AG04450 (cell line): ENCODE measurements at regions not wholly inside any gene's neighbourhood (a gene's known extent, or its start where the extent isn't known, plus 50 kb on each side); places are given as distances from the start of the nearest gene placed in this dataset.

Experiments
- CTCF ChIA-PET: fragments of 300-600, 350-600 bp; formaldehyde crosslinking; extraction: SDS; loops from one replicate; lab custom pipeline; 2022; ENCODE audit warnings: antibody characterized with exemption, inconsistent platforms; lab: Charles Lee
- POLR2A ChIA-PET: fragments of 350-600 bp; formaldehyde crosslinking; extraction: SDS; loops from one replicate; lab custom pipeline; 2021; ENCODE audit warnings: antibody characterized with exemption, inconsistent platforms; lab: Yijun Ruan, JAX
- DNase-seq: peaks from one replicate; pipeline ENCODE4 v3.0.0-alpha.2; 2011; ENCODE audit warnings: low read depth, low spot score
- H3K27ac ChIP-seq: one replicate; pipeline ENCODE4 v1.5.1; 2012; ENCODE audit warnings: low read depth, low read length, control low read depth
- H3K27me3 ChIP-seq: one replicate; pipeline ENCODE4 v1.6.0; 2012; ENCODE audit warnings: low read length; ENCODE audit not compliant: control insufficient read depth, insufficient read depth
- H3K4me3 ChIP-seq: 2 replicates; pipeline ENCODE4 v1.5.1; 2011; ENCODE audit warnings: mild to moderate bottlenecking, low read depth, low read length, control low read depth
- H3K9me3 ChIP-seq: 2 replicates; pipeline ENCODE4 v1.5.1; 2012; ENCODE audit warnings: low read length; ENCODE audit not compliant: control insufficient read depth, insufficient read depth
- TF ChIP-seq, protein P1 (sequence below): IDR thresholded peaks from 2 replicates; pipeline ENCODE4 v1.5.1; 2011; ENCODE audit warnings: low read depth, low read length, control low read depth, inconsistent platforms

GRCh38 chr6:67875877-67876383 is 759.2 kb upstream of the ADGRB3 start:
- POLR2A ChIA-PET: no interaction called here
- Histone ChIP-seq H3K27ac (no peak overlapping the region), H3K9me3 (no peaks in the 10 kb centered on the region; the same call in none of the 2 replicates), H3K27me3 (no peaks in the 10 kb centered on the region), H3K4me3 (no peak overlapping the region)
- no peak for DNase-seq
- CTCF ChIA-PET: no interaction called here
- TF ChIP-seq, protein P1, sequence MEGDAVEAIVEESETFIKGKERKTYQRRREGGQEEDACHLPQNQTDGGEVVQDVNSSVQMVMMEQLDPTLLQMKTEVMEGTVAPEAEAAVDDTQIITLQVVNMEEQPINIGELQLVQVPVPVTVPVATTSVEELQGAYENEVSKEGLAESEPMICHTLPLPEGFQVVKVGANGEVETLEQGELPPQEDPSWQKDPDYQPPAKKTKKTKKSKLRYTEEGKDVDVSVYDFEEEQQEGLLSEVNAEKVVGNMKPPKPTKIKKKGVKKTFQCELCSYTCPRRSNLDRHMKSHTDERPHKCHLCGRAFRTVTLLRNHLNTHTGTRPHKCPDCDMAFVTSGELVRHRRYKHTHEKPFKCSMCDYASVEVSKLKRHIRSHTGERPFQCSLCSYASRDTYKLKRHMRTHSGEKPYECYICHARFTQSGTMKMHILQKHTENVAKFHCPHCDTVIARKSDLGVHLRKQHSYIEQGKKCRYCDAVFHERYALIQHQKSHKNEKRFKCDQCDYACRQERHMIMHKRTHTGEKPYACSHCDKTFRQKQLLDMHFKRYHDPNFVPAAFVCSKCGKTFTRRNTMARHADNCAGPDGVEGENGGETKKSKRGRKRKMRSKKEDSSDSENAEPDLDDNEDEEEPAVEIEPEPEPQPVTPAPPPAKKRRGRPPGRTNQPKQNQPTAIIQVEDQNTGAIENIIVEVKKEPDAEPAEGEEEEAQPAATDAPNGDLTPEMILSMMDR: no peak

GRCh38 chr6:67870321-67870720 is 764.8 kb upstream of the ADGRB3 start:
- POLR2A ChIA-PET: no interaction called here
- TF ChIP-seq, protein P1: no peak
- H3K4me3 ChIP-seq: no peak overlapping the region
- no peaks in the 10 kb centered on the region for H3K27me3 ChIP-seq
- H3K27ac ChIP-seq: no peak overlapping the region
- DNase-seq: no peak
- H3K9me3 ChIP-seq: no peaks in the 10 kb centered on the region; the same call in none of the 2 replicates
- CTCF ChIA-PET: no interaction called here

GRCh38 chr6:67863346-67863745 is 771.7 kb upstream of the ADGRB3 start:
- Histone ChIP-seq H3K27ac (no peak overlapping the region), H3K4me3 (no peak overlapping the region), H3K9me3 (no peaks in the 10 kb centered on the region; the same call in 1 of the 2 replicates), H3K27me3 (no peaks in the 10 kb centered on the region)
- TF ChIP-seq, protein P1: no peak
- ChIA-PET POLR2A (no interaction called here), CTCF (no interaction called here)
- no peak for DNase-seq

DNA sequence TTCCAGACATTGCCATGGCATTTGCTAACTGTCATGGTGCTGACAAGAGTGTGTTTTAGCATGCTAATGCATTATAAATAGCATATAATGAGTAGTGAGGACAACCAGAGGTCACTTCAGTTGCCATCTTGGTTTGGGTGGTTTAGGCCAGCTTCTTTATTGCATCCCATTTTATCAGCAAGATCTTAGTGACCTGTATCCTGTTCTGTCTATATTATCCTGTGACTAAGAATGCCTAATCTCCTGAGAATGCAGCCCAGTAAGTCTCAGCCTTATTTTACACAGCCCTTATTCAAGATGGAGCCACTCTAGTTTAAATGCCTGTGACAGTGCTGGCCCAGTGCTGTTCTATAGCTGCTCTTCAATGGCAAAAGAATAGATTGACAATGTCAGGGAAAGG is 781.0 kb upstream of the ADGRB3 start:
- TF ChIP-seq, protein P1: no peak
- H3K27me3 ChIP-seq: no peaks in the 10 kb centered on the region
- no peak overlapping the region for H3K27ac ChIP-seq
- ChIA-PET POLR2A (no interaction called here), CTCF (no interaction called here)
- DNase-seq: no peak
- H3K9me3 ChIP-seq: peaks cover 3% of the 10 kb centered on the region; the same call in 1 of the 2 replicates
- H3K4me3 ChIP-seq: no peak overlapping the region

DNA sequence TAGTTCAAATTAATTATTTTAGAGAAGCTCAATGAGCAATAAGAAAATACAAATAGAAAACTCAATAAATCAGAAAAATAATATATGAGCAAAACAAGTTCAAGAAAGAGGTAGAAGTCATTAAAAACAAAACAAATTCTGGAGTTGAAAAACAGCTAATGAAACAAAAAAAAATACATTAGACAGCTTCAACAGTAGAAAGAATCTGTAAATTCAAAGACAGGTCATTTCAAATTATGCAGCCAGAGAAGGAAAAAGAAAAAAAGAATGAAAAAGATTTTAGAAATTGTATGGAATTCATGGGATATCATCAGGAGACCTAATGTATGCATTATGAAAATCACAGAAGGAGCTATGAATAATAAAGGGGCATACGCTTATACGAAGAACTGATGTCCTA is 795.3 kb upstream of the ADGRB3 start:
- H3K9me3 ChIP-seq: no peaks in the 10 kb centered on the region; the same call in 1 of the 2 replicates
- no peaks in the 10 kb centered on the region for H3K27me3 ChIP-seq
- no peak overlapping the region for H3K4me3 ChIP-seq
- CTCF ChIA-PET: interaction anchor here (0.6 kb wide), 1 partner anchor 22 kb away, joined by 3 read pairs; no protein-coding TSS in a partner anchor
- TF ChIP-seq, protein P1: no peak
- no peak overlapping the region for H3K27ac ChIP-seq
- POLR2A ChIA-PET: no interaction called here
- no peak for DNase-seq
